HG02763 (cell line): ENCODE measurements at regions not wholly inside any gene's neighbourhood (a gene's known extent, or its start where the extent isn't known, plus 50 kb on each side); places are given as distances from the start of the nearest gene placed in this dataset.

Experiments used
- ATAC-seq: cut with Tn5 transposase; IDR thresholded peaks from one replicate; pipeline ENCODE4 v1.9.1; 2021; ENCODE audit warnings: mild to moderate bottlenecking, moderate library complexity; ENCODE audit not compliant: unreplicated experiment

DNA sequence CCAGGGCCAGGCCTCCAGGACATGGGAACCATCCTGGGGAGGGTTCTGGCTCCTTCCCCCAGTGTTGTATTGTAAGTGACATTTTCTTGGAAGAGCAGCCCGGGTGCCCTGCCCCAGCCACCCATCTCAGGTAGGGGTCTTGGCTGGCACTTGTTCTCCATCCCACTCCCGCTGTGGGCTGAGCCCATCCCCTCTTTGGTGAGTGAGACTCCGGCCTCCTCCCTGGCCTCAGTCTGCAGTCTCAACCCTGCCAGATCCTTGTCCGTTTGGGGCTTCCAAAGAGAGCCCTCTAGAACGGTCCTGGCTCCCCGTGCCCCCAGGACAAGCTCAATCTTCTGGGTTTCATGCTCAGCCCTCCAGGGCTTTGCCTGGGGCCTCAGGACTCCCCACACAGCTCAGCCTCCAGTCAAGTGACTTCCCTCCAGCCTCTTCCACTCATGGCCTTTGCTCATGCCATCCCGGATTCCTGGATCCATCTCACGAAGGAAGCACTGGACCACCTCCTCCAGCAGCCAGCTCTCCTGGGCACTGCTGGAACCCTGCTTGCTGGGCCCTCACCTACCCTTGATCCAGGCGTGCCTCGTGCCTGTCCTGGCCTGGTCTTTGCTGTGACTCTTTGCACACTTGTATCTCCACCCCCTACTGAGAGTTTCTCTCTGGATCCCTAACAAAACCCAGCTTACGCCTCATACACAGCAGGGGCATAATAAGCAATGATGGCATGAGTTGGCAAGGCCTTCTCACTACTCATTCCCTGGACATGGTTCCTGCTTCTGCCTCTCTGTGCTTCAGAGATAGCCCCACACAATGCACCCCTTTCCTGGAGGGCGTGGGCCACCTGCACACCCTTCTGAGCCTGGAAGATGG lies 297.4 kb upstream of the RTL1 start:
- ATAC-seq = no peak

DNA sequence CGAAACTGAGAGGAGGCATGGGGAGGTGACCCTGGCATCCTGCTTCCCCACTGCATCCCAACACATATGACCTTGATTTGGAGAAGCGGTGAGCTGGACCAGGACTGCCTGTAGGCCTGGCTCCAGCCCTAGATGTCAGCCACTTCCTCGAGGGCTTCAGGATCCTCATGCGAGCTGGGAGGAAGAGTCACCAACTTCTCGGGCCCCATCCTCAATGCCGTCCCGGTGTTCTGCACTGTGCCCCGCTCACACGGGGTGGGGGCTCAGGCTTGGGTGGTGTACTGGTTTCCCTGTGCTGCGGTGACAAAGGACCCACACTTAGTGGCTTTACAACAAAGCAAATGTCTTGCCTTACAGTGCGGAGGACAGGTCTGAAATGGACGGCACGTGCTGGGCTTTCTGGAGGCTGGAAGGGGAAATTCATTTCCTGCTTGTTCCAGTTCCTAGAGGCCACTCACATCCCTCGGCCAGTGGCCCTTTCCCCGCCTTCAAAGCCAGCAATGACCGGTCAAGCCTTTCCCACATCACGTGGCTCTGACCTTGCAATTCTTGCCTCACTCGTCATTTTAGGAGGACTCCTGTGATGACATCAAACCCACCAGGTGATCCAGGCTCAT lies 298.1 kb upstream of the RTL1 start:
- ATAC-seq = no peak

DNA sequence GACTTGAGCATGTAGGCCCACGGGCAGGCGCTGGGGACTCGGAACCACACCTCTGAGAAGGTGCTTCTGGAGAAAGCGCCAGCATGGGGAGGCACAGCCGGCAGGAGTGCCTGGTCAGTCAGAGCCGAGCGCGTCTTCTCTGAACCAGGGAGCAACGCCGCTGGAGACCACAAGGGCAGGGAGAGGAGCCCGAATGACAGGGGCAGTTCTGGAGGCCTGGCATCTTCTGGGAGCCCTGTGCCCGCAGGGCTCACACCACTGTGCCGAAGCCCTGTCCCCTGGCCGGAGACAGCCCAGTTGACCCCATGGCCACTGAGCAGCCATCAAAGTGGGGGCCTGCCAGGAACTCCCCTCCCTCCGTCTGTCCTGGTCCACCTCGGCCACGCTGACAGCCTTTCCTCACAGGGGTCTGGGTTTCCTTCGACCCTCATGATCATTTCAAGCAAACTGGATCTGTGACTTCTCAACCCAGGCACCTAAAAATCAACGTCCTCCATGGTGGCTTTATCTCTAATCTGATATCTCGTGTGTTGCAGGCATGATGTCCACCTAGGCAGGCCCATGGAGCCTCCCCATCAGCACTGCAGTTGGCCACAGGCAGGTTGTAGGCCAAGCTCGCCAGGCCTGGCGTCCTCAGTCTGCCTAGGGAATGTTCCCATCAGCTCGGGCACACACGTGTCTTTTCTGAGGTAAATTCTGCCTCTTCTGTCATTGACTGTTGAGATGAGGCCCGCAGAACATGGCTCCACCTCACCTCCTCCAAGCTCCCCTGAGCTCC lies 299.3 kb upstream of the RTL1 start:
- ATAC-seq = no peak

- ATAC-seq = no peak
Measured at GRCh38 chr14:101206556-101206955, 303.0 kb upstream of the RTL1 start.

- ATAC-seq = no peak
Measured at GRCh38 chr14:101207041-101207440, 303.5 kb upstream of the RTL1 start.

DNA sequence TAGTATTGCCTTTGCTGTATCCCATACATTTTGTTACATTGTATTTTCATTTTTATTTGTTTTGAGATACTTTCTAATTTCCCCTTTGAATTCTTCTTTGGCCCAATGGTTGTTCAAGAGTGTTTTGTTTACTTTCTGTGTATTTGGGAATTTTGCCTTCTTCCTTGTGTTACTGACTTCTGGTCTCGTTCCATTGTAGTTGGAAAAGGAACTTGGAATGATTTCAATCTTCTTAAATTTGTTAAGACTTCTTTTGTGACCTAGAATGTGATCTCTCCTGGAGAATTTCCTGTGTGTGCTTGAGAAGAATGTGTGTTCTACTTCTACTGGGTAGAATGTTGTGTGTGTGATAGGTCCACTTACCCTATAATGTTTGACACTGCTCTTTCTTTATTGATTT lies 304.4 kb upstream of the RTL1 start:
- ATAC-seq = no peak

DNA sequence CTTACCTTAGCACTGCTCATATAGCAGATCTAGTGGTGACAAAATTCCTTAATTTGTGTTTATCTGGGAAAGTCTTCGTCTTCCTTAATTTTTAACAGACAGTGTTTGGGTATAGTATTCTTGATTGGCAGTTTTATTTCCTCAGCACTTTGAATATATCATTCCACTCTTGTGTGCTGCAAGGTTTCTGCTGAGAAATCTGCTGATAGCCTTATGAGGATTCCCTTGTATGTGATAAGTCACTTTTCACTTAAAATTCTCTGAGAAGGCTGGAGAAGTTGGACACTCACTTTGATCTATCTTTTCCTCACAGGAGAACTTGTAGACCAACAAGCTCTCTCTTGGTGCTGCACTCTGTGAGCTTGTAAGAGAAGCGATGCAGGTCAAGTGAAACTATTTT lies 306.1 kb upstream of the RTL1 start:
- no peak for ATAC-seq

GRCh38 chr14:101215266-101215665 lies 311.7 kb upstream of the RTL1 start:
- no peak for ATAC-seq

DNA sequence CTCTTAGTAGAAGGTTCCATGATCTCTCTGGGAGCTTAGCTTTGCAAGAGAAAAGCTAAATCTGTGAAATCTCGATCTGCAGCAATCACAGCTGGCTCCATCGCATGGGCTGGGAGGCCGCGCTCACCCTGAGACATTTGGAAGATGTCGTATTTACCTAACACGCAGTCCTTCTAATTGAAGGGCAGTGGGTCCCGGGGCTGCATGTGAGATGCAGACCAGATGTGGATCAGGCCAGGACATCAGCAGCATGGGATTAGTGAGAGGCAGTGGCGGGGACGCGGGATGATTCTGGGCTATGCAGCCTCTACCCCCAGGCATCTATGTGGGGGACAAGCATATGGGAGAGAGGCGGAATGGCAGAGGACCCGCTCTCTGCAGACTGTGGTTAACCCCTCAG lies 312.4 kb upstream of the RTL1 start:
- ATAC-seq = no peak

DNA sequence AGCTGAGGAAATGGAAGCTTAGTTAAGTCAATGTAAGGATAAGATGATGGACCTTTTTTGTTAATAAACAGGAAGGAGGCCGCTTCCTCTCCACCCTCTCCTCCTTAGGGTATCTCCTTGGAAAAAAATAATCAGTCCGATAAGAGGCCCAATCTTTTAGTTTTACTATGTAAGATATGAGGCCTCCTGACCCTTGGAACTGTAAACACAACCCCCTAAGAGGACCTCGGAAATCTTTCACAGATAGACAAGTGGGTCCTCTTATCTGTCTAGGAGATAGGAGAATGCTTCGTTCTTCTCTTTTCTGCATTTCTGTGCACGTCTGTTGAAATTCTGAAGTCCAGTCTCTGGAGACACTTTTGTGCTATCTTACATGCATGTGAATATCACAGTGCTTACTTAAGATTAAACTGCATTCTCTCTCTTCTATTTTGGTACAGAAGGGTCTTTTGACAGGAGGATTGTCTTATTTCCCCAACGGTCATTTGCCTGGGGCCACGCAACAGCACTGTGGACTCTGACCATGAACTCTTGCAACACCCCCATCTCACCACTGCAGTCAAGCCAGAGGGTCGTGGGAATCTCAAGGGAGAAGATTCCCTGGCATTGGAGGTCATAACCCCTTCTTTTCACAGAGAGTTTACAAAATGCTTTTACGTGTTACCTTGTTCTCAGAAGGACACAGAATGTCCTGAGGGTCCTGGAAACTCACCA lies 313.0 kb upstream of the RTL1 start:
- ATAC-seq = no peak

DNA sequence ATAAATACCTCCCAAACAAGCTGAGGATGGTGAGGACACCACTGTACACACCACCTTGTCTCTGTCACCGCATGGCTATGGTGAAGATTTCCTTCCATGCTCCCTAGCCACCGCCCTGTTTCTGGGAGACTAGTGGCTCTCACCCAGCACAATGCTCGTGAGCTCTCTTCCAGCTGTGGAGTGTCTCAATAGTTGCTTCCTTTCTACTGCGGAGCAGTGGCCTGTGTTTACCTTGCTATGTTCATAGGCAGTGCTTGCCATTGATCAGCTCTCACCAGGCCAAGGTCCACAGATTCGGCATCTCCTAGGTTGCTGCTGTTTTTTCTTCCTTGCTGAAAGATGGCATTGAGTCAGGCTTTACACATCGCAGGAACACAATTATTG lies 313.6 kb upstream of the RTL1 start:
- ATAC-seq = no peak

- no peak for ATAC-seq
Measured at GRCh38 chr14:101217616-101218371, 314.3 kb upstream of the RTL1 start.

DNA sequence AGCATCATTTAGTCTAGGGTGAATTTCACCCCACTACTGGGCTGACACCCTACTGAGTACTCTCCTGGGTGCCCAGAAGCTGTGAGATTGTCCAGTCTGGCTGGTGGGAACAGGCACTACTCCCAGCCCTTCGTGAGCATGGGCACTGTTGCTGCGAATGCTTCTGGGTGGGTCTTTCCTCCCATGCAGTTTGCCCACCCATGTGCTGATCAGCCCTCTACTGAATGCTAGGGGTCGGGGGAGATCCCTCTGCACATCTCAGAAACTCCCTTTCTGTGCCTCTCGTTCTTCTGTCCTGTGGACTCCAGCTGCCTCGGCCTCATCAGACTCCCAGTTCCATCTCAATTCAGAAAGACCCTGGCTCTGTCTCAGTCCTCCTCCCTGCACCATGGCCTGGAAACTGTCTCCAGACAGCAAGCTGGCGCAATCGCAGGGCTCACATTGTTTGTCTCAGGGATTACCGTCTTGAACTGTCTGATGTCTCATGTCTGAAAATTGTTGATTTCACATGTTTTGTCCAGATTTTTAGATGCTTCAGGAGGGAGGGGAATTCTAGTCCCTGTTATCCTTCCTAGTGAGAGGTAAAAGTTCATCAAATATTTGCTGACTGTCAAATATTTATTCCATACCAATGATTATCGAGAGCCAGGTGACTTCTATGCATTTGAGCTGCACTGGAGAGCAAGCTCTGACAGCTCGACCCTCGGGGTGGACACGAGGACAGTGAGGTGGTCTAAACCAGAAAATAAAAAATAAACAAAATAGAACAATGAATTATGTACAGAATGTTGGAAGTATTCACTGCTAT lies 316.6 kb upstream of the RTL1 start:
- ATAC-seq = no peak

DNA sequence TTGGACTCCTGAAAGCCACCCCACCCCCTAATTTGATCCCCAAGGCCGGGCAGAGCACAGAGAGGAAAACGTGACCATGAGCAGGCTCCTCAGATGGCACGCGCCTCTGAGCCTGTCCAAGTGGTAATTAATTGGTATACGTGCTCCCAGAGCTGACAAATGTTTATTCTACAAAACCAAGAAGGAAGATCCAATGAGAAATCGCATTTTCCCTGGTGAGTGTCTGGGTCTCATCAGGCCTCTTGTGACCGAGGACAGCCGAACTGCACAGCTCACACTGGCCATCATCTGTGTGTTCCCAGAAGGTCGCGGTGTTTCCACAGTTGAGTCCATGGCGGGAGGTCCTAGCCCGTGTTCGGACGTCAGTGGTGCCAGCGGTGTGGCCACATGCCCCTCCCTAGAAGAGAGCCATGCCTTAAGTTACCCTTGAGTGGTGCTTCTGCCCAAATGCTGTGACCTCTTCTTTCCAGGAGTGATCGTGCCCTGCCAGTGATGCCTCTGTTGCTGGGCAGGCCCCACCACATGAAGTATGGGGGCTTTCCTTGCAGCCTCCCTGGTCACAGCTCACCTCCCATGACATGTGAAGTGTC lies 317.5 kb upstream of the RTL1 start:
- ATAC-seq = no peak

- ATAC-seq = no peak
Measured at GRCh38 chr14:101221549-101222160, 318.1 kb upstream of the RTL1 start.

DNA sequence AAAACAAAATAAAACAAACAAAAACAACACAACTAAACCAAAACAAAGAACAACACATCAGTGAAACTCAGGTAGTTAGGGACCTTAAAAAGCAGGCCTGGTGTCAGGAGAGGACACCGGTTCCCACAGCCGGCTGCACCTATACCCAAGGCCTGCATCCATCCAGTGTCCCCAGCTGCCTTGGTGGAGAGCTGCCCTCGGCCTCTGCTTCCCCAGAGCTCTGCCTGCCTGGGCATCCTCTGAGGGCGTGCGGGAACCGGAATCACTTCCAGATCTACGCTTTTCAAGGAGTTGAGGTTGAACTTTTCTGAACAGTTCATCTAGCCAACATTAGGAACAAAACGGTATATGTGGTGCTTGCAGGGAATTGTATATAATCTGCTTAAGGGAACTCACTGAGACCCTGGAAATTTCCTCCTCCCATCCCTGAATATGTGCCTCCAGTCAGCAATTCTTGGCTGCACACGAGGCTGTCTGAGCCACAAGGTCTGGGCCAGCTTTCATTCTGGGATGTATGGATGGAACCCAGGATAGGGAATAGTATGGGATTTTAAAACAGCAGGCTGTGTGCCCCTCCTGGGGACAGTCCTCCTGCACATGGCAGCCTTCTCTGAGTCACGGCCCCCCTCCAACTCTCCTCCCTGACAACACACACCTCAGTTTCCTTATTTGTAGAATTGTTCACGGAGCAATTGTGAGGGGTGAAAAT lies 319.0 kb upstream of the RTL1 start:
- no peak for ATAC-seq

GRCh38 chr14:101223127-101223526 lies 319.6 kb upstream of the RTL1 start:
- ATAC-seq = no peak

- no peak for ATAC-seq
Measured at GRCh38 chr14:101223561-101224162, 320.1 kb upstream of the RTL1 start.
